WERI-Rb-1 (cell line): ENCODE measurements at regions not wholly inside any gene's neighbourhood (a gene's known extent, or its start where the extent isn't known, plus 50 kb on each side); places are given as distances from the start of the nearest gene placed in this dataset.

Source experiments
- DNase-seq: peaks from one replicate; pipeline ENCODE4 v3.0.0-alpha.2; 2020
- H3K27ac ChIP-seq: fragments of 250-450 bp; sonication (Bioruptor Pico); 2 replicates; pipeline ENCODE4 v1.5.1; 2020; ENCODE audit warnings: mild to moderate bottlenecking, moderate library complexity
- H3K27me3 ChIP-seq: fragments of 250-450 bp; sonication (Bioruptor Pico); 2 replicates; pipeline ENCODE4 v1.5.1; 2021; ENCODE audit warnings: mild to moderate bottlenecking, low read depth, moderate library complexity; ENCODE audit not compliant: insufficient read depth, severe bottlenecking
- H3K36me3 ChIP-seq: fragments of 250-450 bp; sonication (Bioruptor Pico); 2 replicates; pipeline ENCODE4 v1.5.1; 2020; ENCODE audit warnings: mild to moderate bottlenecking, moderate library complexity
- H3K4me3 ChIP-seq: 2 replicates; pipeline ENCODE4 v1.5.1; 2011; ENCODE audit warnings: low read depth, mild to moderate bottlenecking, control low read depth, low read length
- H3K9me3 ChIP-seq: fragments of 250-450 bp; sonication (Bioruptor Pico); 2 replicates; pipeline ENCODE4 v1.5.1; 2021; ENCODE audit warnings: mild to moderate bottlenecking, moderate library complexity; ENCODE audit not compliant: severe bottlenecking
- TF ChIP-seq, protein P1 (sequence below): IDR thresholded peaks from 2 replicates; pipeline ENCODE4 v1.5.1; 2011; ENCODE audit warnings: low read depth, mild to moderate bottlenecking, control low read depth, inconsistent platforms, low read length

DNA sequence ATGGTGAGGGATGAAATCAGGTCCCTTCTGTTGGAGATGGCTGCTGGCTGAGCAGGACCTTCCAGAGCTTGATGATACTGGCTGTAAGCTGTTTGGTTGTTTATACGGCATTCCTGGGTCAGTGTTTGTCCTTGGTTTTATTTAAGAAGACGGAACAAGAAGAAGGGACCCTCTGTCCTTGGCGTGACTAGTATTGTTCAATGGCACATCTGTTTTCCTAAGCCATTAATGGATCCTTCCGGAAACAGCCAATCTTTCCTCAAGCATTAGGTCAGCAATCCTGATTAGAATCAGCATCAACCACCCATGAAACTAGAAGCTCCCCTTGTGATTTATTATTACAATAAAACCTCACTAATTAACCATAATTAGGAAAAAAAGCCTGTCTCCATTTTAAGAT lies 128.7 kb upstream of the KIAA1217 start:
- Histone ChIP-seq H3K9me3 (no peaks in the 10 kb centered on the region), H3K36me3 (no peaks in the 10 kb centered on the region)
- TF ChIP-seq, protein P1, sequence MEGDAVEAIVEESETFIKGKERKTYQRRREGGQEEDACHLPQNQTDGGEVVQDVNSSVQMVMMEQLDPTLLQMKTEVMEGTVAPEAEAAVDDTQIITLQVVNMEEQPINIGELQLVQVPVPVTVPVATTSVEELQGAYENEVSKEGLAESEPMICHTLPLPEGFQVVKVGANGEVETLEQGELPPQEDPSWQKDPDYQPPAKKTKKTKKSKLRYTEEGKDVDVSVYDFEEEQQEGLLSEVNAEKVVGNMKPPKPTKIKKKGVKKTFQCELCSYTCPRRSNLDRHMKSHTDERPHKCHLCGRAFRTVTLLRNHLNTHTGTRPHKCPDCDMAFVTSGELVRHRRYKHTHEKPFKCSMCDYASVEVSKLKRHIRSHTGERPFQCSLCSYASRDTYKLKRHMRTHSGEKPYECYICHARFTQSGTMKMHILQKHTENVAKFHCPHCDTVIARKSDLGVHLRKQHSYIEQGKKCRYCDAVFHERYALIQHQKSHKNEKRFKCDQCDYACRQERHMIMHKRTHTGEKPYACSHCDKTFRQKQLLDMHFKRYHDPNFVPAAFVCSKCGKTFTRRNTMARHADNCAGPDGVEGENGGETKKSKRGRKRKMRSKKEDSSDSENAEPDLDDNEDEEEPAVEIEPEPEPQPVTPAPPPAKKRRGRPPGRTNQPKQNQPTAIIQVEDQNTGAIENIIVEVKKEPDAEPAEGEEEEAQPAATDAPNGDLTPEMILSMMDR = no peak

DNA sequence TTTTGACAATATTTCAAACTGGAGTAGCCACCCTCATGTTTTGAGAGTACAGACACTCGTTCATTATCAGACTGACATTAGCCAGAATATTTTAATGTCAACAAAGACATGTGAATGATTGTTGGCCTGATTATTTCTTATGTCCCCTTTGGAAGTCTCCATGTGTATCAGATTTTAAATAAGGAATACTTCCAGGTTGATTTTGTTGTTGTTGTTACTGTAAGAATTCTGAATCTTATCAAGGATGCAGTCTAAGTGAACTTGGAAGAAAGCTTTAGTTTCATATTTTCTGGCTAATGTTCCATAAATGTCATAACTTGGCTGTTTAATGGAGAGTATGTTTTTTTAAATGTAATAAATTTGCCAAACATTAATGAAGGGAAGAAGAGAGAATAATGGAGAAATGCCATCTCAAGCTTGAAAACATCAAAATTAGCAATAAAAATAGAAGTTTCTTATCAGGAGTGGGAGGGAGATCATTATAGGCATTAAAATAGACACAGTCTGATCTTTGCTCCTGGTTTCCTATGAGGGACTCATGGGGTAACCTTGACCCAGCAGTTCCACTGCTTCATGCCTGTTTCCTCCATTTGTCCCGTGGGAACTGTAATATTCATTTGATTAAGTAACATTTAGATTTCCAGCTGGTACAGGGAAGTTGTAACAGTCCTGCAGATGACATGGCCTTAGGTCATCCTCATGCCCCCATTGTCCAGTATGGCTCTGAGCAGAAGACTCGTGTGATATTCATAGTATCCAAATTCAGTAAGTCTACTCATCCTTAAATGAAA lies 122.4 kb upstream of the KIAA1217 start:
- no peaks in the 10 kb centered on the region for H3K36me3 ChIP-seq
- no peak overlapping the region for H3K27ac ChIP-seq
- TF ChIP-seq, protein P1 = no peak
- DNase-seq = no peak
- no peak overlapping the region for H3K4me3 ChIP-seq
- no peaks in the 10 kb centered on the region for H3K27me3 ChIP-seq
- no peaks in the 10 kb centered on the region for H3K9me3 ChIP-seq

More for the DNA sequence above, 128.7 kb upstream of the KIAA1217 start:
- Histone ChIP-seq H3K27me3 (no peaks in the 10 kb centered on the region), H3K4me3 (no peak overlapping the region), H3K27ac (no peak overlapping the region)
- no peak for DNase-seq

DNA sequence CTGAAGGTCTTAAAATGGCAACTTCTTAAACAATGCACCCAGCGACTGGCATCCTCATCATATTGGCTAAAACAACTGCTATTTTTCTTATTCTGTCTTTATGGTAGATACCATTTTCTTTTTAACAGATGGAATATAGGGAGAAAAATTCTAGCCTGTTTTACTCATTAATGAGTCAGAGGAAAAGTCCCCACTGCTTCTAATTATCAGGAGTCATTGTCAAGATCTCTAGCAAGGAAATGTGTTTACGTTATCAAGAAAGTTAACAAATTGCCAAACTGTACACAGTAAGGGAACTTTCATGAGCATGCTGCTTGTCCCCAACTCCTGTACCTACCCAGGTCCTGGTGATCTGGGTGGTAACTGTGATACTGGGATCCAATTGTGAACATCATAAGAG lies 117.7 kb upstream of the KIAA1217 start:
- Histone ChIP-seq H3K27ac (no peak overlapping the region), H3K9me3 (no peaks in the 10 kb centered on the region), H3K4me3 (no peak overlapping the region), H3K36me3 (no peaks in the 10 kb centered on the region), H3K27me3 (no peaks in the 10 kb centered on the region)
- no peak for DNase-seq
- TF ChIP-seq, protein P1 = no peak

DNA sequence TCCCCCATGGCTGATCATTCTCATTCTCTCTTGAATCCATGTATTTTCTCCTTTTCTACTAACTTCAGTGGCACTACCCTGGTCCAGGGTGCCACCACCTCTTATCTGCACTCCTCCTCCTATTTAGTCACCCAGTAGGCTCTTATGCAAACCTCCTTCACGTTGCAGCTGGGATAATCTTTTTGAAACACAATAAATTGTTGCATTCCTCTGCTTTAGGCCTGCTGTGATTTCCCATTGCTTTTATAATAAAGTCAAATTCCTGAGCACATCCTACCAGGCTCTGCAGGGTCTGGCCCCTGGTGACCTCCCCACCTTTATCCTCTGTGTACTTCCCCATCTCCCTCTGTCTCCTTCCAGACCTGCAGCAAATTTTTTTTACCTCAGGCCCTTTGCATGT lies 112.7 kb upstream of the KIAA1217 start:
- Histone ChIP-seq H3K4me3 (no peak overlapping the region), H3K9me3 (no peaks in the 10 kb centered on the region), H3K27me3 (no peaks in the 10 kb centered on the region), H3K36me3 (no peaks in the 10 kb centered on the region), H3K27ac (no peak overlapping the region)
- TF ChIP-seq, protein P1 = no peak
- DNase-seq = no peak

DNA sequence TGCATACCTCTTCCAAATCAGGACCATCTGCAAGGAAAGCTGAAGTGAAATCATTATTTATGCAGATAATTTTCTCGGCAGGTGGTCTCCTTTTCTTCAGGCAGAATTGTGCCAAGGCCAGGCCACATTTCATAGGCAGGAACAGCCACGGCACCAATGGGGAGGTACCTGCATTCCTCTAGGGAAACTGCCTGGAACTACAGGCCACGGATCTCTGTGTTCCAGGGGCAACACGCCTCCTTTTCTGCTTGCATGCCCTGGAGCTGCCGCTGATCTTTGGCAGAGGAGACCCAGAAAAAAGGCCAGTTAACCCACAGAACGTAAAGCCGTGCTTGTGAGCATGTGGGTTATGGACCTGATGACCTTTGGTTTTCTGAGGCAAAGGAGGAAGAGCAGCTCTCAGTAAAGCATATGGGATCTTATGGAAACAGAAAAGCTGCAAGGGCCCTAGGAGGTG lies 111.2 kb upstream of the KIAA1217 start:
- no peaks in the 10 kb centered on the region for H3K9me3 ChIP-seq
- no peaks in the 10 kb centered on the region for H3K36me3 ChIP-seq
- no peak overlapping the region for H3K27ac ChIP-seq
- no peak overlapping the region for H3K4me3 ChIP-seq
- H3K27me3 ChIP-seq = no peaks in the 10 kb centered on the region
- TF ChIP-seq, protein P1 = no peak
- DNase-seq = no peak

DNA sequence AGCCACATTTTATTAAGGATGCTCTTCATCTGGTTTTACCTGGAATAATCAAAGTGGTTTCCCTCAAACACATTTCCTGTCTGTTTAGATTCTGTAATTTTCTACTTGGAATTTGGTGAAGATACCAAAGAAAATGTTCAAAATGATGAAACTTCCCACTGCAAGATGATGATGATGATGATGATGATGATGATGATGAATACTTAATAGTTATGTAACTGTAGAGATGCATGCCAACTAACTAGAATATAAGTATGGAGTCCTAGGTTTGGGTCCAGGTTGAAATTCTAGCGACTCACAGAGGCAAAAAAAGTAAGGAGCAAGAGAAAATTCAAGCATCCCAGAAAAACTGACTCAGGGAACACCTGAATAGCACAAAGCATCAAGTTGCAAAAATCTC lies 104.0 kb upstream of the KIAA1217 start:
- TF ChIP-seq, protein P1 = no peak
- Histone ChIP-seq H3K27me3 (no peaks in the 10 kb centered on the region), H3K4me3 (no peak overlapping the region), H3K9me3 (no peaks in the 10 kb centered on the region), H3K27ac (no peak overlapping the region), H3K36me3 (no peaks in the 10 kb centered on the region)
- no peak for DNase-seq
